ENCODE measurements at regions not wholly inside any gene's neighbourhood (a gene's known extent, or its start where the extent isn't known, plus 50 kb on each side); places are given as distances from the start of the nearest gene placed in this dataset.

DNA sequence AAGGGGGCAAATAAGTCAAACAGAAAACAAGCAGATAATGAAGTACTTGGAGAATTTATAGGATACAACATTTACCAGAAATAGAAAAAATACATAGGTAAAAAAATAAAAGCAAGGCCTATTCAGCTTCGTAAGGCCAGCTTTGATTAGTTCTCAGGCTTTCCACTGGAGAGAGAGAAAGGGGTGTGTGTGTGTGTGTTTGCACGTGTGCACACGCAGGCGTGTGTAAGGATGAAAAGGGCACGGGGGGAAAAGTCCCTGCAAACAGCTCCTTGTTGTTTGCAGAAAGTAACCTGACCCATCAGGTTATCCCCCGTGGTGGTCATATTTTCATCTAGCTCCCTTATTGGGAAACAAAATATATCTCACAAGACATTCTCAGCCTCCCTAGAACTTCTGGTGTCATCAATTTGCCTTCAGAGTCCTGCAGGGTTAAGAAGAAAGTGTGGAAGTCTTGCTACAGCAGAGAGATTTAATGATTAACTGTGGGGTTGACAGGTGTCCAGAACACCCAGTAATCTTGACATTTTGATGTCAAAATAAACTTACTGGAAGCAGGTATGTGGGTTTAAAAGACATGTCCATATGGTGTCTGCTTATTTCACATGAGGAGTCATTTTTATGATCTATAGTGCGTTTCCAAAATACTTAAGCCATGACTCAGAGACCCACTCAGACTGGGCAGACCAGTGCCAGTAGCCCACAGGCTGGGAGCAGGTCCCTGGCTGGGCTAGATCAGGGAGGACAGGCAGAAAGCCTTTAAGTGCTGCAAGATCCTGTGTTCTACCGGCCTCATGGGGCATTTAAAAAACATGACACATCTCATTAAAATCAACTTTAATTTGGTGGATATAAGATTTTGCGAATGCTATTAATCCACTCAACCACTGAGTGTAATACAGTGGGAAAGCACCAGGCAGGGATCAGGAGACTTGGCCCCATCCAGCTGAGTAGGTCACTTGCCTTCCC lies 487.6 kb upstream of the CAMK1G start:
- Mint-ChIP-seq H3K9me3 (ENCODE audit: low read depth) (no peaks in the 10 kb centered on the region), H3K4me1 (ENCODE audit: low read depth) (peaks cover 4% of the 10 kb centered on the region), H3K36me3 (ENCODE audit: insufficient read depth) (no peaks in the 10 kb centered on the region), H3K27ac (no peak overlapping the region), H3K27me3 (no peaks in the 10 kb centered on the region), H3K4me3 (ENCODE audit: low read depth) (no peak overlapping the region)
- TF ChIP-seq, protein P1, sequence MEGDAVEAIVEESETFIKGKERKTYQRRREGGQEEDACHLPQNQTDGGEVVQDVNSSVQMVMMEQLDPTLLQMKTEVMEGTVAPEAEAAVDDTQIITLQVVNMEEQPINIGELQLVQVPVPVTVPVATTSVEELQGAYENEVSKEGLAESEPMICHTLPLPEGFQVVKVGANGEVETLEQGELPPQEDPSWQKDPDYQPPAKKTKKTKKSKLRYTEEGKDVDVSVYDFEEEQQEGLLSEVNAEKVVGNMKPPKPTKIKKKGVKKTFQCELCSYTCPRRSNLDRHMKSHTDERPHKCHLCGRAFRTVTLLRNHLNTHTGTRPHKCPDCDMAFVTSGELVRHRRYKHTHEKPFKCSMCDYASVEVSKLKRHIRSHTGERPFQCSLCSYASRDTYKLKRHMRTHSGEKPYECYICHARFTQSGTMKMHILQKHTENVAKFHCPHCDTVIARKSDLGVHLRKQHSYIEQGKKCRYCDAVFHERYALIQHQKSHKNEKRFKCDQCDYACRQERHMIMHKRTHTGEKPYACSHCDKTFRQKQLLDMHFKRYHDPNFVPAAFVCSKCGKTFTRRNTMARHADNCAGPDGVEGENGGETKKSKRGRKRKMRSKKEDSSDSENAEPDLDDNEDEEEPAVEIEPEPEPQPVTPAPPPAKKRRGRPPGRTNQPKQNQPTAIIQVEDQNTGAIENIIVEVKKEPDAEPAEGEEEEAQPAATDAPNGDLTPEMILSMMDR (IDR thresholded peaks at IDR 0.05; ENCODE audit: unreplicated experiment): no peak
- no peak for DNase-seq (ENCODE audit: low spot score, unreplicated experiment)

DNA sequence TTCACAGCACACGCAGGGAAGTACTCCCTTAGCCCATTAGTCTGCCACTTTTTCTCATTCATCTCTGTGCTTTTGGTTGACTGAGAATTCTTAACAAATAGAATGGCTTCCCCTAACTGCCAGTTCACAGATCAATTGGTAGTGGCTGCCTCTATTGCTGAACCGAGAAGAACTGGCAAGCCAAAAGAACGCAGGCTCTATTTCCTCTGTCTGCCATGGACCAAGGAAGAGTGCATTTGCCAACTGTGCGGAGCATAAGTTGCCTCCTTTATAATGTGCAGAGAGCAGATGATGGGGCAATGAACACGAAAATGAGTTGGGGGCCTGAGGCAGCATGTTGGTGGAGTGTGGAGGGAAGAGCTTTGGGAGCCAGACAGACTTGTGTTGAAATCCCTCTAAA lies 483.1 kb upstream of the CAMK1G start:
- no peak for DNase-seq (ENCODE audit: low spot score, unreplicated experiment)
- Mint-ChIP-seq H3K4me1 (ENCODE audit: low read depth) (peaks cover 2% of the 10 kb centered on the region), H3K27ac (no peak overlapping the region), H3K9me3 (ENCODE audit: low read depth) (no peaks in the 10 kb centered on the region), H3K27me3 (peaks cover 7% of the 10 kb centered on the region), H3K36me3 (ENCODE audit: insufficient read depth) (no peaks in the 10 kb centered on the region), H3K4me3 (ENCODE audit: low read depth) (no peak overlapping the region)
- TF ChIP-seq, protein P1 (IDR thresholded peaks at IDR 0.05; ENCODE audit: unreplicated experiment): no peak

DNA sequence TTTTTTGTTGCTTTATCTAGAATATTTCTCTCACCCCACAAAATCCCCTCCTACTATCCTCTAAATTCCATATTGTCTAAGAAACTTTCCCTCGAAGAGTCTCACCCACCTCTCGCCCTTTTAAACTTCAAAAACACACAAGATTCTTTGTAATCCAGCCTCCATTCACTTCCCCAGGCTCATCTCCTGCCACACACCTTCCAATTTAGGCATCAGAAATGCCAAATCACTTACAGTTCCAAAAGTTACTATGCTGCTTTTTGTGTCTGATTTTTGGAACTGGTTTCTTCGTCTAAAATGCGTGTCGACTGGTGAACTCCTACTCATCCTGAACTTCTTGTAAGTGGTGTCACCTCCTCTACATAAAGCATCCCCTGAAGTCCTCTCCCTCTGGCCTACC lies 482.4 kb upstream of the CAMK1G start:
- Mint-ChIP-seq H3K27me3 (peaks cover 7% of the 10 kb centered on the region), H3K27ac (no peak overlapping the region), H3K36me3 (ENCODE audit: insufficient read depth) (no peaks in the 10 kb centered on the region), H3K4me1 (ENCODE audit: low read depth) (no peaks in the 10 kb centered on the region), H3K4me3 (ENCODE audit: low read depth) (no peak overlapping the region), H3K9me3 (ENCODE audit: low read depth) (no peaks in the 10 kb centered on the region)
- TF ChIP-seq, protein P1 (IDR thresholded peaks at IDR 0.05; ENCODE audit: unreplicated experiment): no peak
- DNase-seq (ENCODE audit: low spot score, unreplicated experiment): no peak

DNA sequence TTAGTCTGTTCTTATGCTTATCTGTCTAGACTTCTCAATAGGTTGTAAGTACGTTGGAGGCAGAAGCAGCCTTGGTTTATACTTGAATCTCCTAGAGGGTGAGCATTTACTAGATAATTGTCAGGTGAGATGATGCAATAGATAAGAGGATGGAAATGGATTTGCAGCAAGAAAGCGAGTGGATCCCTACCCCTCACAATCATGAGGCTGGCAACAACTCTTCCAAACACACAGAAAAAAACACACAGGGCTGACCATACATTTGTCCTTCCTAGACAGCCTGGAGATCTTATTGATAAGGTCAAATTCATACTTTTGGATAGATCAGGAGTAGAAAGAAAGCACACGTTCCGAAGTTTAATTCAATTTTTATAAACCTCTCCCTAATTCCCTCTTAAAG lies 481.4 kb upstream of the CAMK1G start:
- Mint-ChIP-seq H3K36me3 (ENCODE audit: insufficient read depth) (no peaks in the 10 kb centered on the region), H3K9me3 (ENCODE audit: low read depth) (no peaks in the 10 kb centered on the region), H3K4me3 (ENCODE audit: low read depth) (no peak overlapping the region), H3K27me3 (peaks cover 7% of the 10 kb centered on the region), H3K4me1 (ENCODE audit: low read depth) (no peaks in the 10 kb centered on the region), H3K27ac (no peak overlapping the region)
- no peak for DNase-seq (ENCODE audit: low spot score, unreplicated experiment)
- TF ChIP-seq, protein P1 (IDR thresholded peaks at IDR 0.05; ENCODE audit: unreplicated experiment): no peak

DNA sequence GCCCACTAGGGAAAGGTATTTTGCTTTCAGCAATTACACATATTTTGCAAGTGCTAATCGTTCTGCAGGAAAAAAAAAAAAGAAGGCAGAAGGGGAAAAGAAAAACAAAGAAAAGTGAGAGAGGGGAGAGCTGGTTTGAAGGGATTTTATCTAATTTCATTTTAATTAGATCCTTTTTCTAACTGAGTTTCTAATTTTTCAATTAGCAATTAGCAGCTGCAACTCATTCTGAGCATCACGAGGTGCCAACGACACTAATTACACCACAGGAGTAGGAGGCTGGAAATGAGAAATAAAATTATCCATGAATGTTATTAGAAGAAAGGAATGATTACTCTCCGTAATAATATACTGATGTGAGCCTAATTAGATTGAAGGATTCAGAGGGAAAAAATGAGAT lies 481.0 kb upstream of the CAMK1G start:
- Mint-ChIP-seq H3K4me3 (ENCODE audit: low read depth) (no peak overlapping the region), H3K36me3 (ENCODE audit: insufficient read depth) (no peaks in the 10 kb centered on the region), H3K9me3 (ENCODE audit: low read depth) (no peaks in the 10 kb centered on the region), H3K27me3 (peaks cover 7% of the 10 kb centered on the region), H3K4me1 (ENCODE audit: low read depth) (no peaks in the 10 kb centered on the region), H3K27ac (no peak overlapping the region)
- TF ChIP-seq, protein P1 (IDR thresholded peaks at IDR 0.05; ENCODE audit: unreplicated experiment): no peak
- no peak for DNase-seq (ENCODE audit: low spot score, unreplicated experiment)
